ENCODE measurements at regions not wholly inside any gene's neighbourhood (a gene's known extent, or its start where the extent isn't known, plus 50 kb on each side); places are given as distances from the start of the nearest gene placed in this dataset.

GRCh38 chr4:126986005-126986404 is 646.8 kb upstream of the INTU start:
- no peak overlapping the region for H3K4me3 ChIP-seq (replicated peaks; ENCODE audit: insufficient read depth, low read length)
- no peaks in the 10 kb centered on the region for H3K27me3 ChIP-seq (ENCODE audit: insufficient read depth, poor library complexity, severe bottlenecking)
- no peak for DNase-seq (ENCODE audit: low read depth in 1 of 2, low spot score in 1 of 2)
- H3K27ac ChIP-seq (replicated peaks): no peak overlapping the region
- TF ChIP-seq GABPA (IDR thresholded peaks at IDR 0.05; ENCODE audit: low read depth): no peak
- TF ChIP-seq CTCF (IDR thresholded peaks at IDR 0.05; ENCODE audit: insufficient read depth, low read length): no peak
- no peak for TF ChIP-seq REST (IDR thresholded peaks at IDR 0.05; ENCODE audit: insufficient replicate concordance, low read depth)
- no peak for TF ChIP-seq SPI1 (IDR thresholded peaks at IDR 0.05; ENCODE audit: borderline replicate concordance, low read depth)
- TF ChIP-seq POLR2AphosphoS5 (IDR thresholded peaks at IDR 0.05; ENCODE audit: low read depth): no peak

- no peak overlapping the region for H3K27ac ChIP-seq (replicated peaks)
- no peak overlapping the region for H3K4me3 ChIP-seq (replicated peaks; ENCODE audit: insufficient read depth, low read length)
- no peak for TF ChIP-seq SPI1 (IDR thresholded peaks at IDR 0.05; ENCODE audit: borderline replicate concordance, low read depth)
- TF ChIP-seq GABPA (IDR thresholded peaks at IDR 0.05; ENCODE audit: low read depth): no peak
- TF ChIP-seq POLR2AphosphoS5 (IDR thresholded peaks at IDR 0.05; ENCODE audit: low read depth): no peak
- TF ChIP-seq CTCF (IDR thresholded peaks at IDR 0.05; ENCODE audit: insufficient read depth, low read length): no peak
- H3K27me3 ChIP-seq (ENCODE audit: insufficient read depth, poor library complexity, severe bottlenecking): no peaks in the 10 kb centered on the region
- no peak for DNase-seq (ENCODE audit: low read depth in 1 of 2, low spot score in 1 of 2)
Measured at GRCh38 chr4:126986828-126987227, 645.9 kb upstream of the INTU start.

- Histone ChIP-seq H3K4me3 (replicated peaks; ENCODE audit: insufficient read depth, low read length) (no peak overlapping the region), H3K27ac (replicated peaks) (no peak overlapping the region), H3K27me3 (ENCODE audit: insufficient read depth, poor library complexity, severe bottlenecking) (no peaks in the 10 kb centered on the region)
- TF ChIP-seq CTCF (IDR thresholded peaks at IDR 0.05; ENCODE audit: insufficient read depth, low read length): no peak
- no peak for TF ChIP-seq REST (IDR thresholded peaks at IDR 0.05; ENCODE audit: insufficient replicate concordance, low read depth)
- TF ChIP-seq GABPA (IDR thresholded peaks at IDR 0.05; ENCODE audit: low read depth): no peak
- no peak for TF ChIP-seq POLR2AphosphoS5 (IDR thresholded peaks at IDR 0.05; ENCODE audit: low read depth)
- no peak for TF ChIP-seq SPI1 (IDR thresholded peaks at IDR 0.05; ENCODE audit: borderline replicate concordance, low read depth)
- DNase-seq (ENCODE audit: low read depth in 1 of 2, low spot score in 1 of 2): no peak
Measured at GRCh38 chr4:126991965-126992364, 640.8 kb upstream of the INTU start.

DNA sequence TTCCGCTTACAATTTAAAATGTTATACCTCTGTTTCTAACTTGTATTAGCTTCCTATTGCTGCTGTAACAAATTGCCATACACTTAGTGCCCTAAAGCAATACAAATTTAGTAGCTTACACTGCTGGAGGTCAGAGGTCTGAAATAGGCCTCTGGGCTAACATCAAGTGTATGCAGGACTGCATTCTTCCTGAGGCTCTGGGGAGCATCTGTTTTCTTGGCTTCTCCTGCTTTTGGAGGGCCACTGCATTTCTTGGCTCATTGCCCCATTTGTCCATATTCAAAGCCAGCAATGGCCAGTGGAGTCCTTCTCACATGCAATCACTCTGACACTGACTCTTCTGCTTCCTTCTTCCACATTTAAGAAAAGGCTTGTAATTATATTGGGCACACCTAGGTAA is 639.8 kb upstream of the INTU start:
- Histone ChIP-seq H3K27ac (replicated peaks) (no peak overlapping the region), H3K27me3 (ENCODE audit: insufficient read depth, poor library complexity, severe bottlenecking) (no peaks in the 10 kb centered on the region), H3K4me3 (replicated peaks; ENCODE audit: insufficient read depth, low read length) (no peak overlapping the region)
- no peak for TF ChIP-seq CTCF (IDR thresholded peaks at IDR 0.05; ENCODE audit: insufficient read depth, low read length)
- no peak for TF ChIP-seq REST (IDR thresholded peaks at IDR 0.05; ENCODE audit: insufficient replicate concordance, low read depth)
- no peak for TF ChIP-seq GABPA (IDR thresholded peaks at IDR 0.05; ENCODE audit: low read depth)
- no peak for DNase-seq (ENCODE audit: low read depth in 1 of 2, low spot score in 1 of 2)

All from HL-60 (cell line).